Upper lobe of right lung (tissue), 1 donor: ENCODE measurements at regions not wholly inside any gene's neighbourhood (a gene's known extent, or its start where the extent isn't known, plus 50 kb on each side); places are given as distances from the start of the nearest gene placed in this dataset.

Experiments
- ATAC-seq: fragments of 200-7000 bp; cut with Tn5 transposase; one replicate; pipeline ENCODE4 v1.9.1; 2020; ENCODE audit warnings: mild to moderate bottlenecking, moderate library complexity
- DNase-seq: peaks from one replicate; pipeline ENCODE4 v3.0.0-alpha.2; 2020
- H3K27ac ChIP-seq: fragments of 200-600 bp; one replicate; pipeline ENCODE4 v1.8.0; 2022
- H3K27me3 ChIP-seq: fragments of 200-600 bp; one replicate; pipeline ENCODE4 v1.8.0; 2022; ENCODE audit warnings: mild to moderate bottlenecking
- H3K36me3 ChIP-seq: fragments of 200-600 bp; one replicate; pipeline ENCODE4 v1.8.0; 2022
- H3K4me1 ChIP-seq: fragments of 200-600 bp; one replicate; pipeline ENCODE4 v1.8.0; 2022
- H3K4me3 ChIP-seq: fragments of 200-600 bp; one replicate; pipeline ENCODE4 v1.8.0; 2022; ENCODE audit warnings: mild to moderate bottlenecking
- H3K9me3 ChIP-seq: fragments of 200-600 bp; one replicate; pipeline ENCODE4 v1.8.0; 2022
- intact Hi-C: fragments of 100-400 bp; cut with DNase I; formaldehyde crosslinking; loops from one replicate; pipeline ENCODE4 v1.11.0; 2022
- TF ChIP-seq, protein P1 (sequence below): fragments of 200-600 bp; IDR thresholded peaks from one replicate; pipeline ENCODE4 v1.8.0; 2022; ENCODE audit warnings: antibody characterized with exemption
- donor health status: DM: no; HTN: yes; CAD: no; lungs with severe emphysema.

DNA sequence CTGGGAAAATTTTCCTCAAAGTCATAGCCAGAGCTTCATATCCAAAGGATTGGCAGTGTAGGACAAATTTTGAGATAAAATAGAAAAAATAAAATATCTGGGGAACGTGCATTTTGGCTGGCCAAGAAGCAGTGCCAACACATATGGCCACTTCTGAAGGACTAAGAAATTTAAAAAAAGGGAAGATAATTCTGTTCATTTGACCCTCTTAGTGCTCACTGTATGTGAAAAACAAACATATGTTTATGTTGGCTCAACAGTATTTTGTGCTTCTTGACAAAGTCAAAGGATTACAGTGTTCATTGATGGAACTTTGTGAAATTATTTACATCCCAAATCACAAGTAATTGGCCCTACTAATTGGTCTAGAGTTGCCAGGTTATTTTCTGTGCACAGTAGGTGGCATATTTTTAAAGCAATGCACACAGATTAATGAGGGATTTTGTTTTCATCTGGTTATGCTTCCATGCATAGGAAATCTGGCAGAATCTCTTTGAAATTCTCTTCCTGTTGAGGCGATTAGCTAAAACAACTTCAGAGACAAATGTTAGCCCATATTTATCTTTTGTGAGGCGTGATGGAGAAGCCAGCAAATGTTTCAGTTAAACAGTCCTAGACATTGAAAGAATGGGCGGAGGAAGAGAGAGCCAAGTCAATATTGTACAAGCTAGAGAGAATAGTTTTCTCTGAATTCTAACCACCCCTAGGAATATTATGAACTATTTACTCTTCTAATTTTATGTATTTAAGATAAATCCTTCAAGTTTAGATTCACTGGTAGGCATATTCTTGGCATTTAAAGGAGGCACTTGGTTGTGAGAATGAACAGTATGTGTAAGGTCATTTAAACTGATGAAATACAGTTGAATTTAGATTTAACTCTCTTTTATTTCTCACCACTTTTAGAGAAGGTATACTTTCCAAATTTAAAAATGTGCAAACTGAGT, 237.7 kb upstream of the MBL2 start:
- intact Hi-C loops, result no loop called here
- Histone ChIP-seq H3K4me1 (no peaks in the 10 kb centered on the region), H3K4me3 (no peak overlapping the region), H3K36me3 (no peaks in the 10 kb centered on the region), H3K9me3 (no peaks in the 10 kb centered on the region), H3K27me3 (no peaks in the 10 kb centered on the region), H3K27ac (no peak overlapping the region)
- DNase-seq (no peak), ATAC-seq (no peak)
- TF ChIP-seq, protein P1, sequence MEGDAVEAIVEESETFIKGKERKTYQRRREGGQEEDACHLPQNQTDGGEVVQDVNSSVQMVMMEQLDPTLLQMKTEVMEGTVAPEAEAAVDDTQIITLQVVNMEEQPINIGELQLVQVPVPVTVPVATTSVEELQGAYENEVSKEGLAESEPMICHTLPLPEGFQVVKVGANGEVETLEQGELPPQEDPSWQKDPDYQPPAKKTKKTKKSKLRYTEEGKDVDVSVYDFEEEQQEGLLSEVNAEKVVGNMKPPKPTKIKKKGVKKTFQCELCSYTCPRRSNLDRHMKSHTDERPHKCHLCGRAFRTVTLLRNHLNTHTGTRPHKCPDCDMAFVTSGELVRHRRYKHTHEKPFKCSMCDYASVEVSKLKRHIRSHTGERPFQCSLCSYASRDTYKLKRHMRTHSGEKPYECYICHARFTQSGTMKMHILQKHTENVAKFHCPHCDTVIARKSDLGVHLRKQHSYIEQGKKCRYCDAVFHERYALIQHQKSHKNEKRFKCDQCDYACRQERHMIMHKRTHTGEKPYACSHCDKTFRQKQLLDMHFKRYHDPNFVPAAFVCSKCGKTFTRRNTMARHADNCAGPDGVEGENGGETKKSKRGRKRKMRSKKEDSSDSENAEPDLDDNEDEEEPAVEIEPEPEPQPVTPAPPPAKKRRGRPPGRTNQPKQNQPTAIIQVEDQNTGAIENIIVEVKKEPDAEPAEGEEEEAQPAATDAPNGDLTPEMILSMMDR, result no peak

DNA sequence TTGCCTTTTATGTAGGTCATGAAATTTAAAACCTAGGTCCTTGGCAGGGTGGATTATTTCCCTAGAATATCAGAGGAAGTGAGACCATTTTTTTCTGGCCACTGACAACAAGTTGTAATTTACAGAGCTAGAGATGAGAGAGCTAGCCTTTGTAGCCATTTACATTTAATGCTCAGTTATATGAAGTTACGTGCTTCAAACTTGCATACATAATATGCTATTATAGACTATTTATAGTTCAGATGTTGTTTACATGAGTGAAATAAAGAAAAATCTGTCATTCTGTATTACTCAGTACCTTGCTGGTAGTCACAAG, 234.9 kb upstream of the MBL2 start:
- no peak for DNase-seq
- Histone ChIP-seq H3K36me3 (no peaks in the 10 kb centered on the region), H3K4me3 (no peak overlapping the region), H3K27ac (no peak overlapping the region), H3K27me3 (no peaks in the 10 kb centered on the region), H3K9me3 (no peaks in the 10 kb centered on the region), H3K4me1 (no peaks in the 10 kb centered on the region)
- ATAC-seq, result no peak
- intact Hi-C loops, result no loop called here
- TF ChIP-seq, protein P1, result no peak

DNA sequence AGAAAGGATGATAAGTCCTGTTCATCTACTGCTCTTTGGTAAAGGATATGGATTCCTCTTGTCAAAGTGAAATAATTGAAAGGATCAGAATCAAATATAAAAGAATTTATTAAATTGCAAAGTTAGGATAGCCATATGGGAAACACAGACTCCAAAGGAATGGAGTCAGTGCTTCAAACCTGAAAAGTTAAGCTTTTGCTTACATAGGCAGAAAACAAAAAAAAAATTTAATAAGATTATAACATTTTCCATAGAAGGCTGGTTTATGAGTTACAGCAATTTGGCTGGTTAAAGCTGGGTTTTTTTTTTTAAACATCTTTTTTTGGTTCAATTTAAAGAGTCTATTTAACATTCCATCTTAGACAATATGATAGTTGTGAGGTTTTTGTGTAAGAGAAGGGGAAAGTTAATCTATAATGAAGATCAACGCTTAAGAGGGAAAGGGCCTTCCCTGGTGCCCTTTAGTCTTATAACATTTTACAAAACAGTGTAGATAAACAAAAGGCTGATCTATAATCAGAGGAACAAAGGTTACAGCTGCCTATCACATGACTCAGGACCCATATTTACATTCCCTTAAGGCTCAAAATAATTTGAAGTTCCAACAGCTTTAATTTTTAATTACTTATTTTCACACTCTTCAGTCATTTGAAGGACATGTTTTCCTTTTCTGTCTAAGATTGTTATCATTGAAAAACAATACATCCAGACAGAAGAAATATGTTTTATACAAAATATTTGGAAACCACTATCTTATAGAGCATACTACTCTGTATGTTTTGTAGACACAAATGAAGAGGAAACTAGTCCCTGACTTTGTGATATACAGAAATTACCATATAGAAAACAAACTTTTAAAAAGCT, 234.3 kb upstream of the MBL2 start:
- Histone ChIP-seq H3K36me3 (no peaks in the 10 kb centered on the region), H3K27ac (no peak overlapping the region), H3K27me3 (no peaks in the 10 kb centered on the region), H3K4me3 (no peak overlapping the region), H3K4me1 (no peaks in the 10 kb centered on the region), H3K9me3 (no peaks in the 10 kb centered on the region)
- DNase-seq (no peak), ATAC-seq (no peak)
- TF ChIP-seq, protein P1, result no peak
- intact Hi-C loops, result no loop called here

DNA sequence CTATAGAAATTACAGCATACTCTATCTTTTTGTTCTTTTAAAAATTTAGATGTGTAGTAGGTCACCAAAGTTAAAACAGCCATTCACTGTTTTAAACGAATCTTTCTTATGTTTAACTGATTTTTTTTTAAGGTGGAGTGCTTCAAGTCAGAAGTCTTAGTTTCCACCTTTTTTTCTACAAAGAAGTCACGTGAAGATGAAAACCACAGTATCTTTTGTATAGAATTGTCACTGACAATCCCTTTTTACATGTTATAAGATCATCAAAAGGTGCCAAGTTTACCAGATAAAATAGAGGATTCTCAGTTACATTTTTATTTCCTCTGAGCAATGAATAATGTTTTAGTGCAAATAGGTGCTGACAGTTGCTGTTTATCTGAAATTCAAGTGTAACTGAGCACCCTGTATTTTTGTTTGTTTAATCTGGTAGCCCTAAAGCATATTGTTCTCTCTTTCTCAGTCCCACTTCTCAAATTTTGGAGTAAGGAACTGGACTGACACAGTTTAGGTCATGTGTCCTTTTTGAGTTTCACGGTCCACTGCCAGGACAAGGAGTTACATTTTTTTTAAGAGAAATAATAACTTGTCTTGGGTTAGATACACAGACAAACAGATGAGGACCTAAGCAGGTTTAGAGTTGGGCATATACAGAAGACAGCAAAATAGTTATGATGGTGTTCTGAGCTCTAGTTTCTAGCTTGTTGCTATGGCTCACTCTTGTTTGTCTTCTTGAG, 233.2 kb upstream of the MBL2 start:
- H3K9me3 ChIP-seq, result no peaks in the 10 kb centered on the region
- H3K36me3 ChIP-seq, result no peaks in the 10 kb centered on the region
- intact Hi-C loops, result no loop called here
- H3K27me3 ChIP-seq, result no peaks in the 10 kb centered on the region
- no peak overlapping the region for H3K4me3 ChIP-seq
- H3K4me1 ChIP-seq, result no peaks in the 10 kb centered on the region
- TF ChIP-seq, protein P1, result no peak
- ATAC-seq, result peak; percentile 31
- H3K27ac ChIP-seq, result no peak overlapping the region
- DNase-seq, result no peak

DNA sequence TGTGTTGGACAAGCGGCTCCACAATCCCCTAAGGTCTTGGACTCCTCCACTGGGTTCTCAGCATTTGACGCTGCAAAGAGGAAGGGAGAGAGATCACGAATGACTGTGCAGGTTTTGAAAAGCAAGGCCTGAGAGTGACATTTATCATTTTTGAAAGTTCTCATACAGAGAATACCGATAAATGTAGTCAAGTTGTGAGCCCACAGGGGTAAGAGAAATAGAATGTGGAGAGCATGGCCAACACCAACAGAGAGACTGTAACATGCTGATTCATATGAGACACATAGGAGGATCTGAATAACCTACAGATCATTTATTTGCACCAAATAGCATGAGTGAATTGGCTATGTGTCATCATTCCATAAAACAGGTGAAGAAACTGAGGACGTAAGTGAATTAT, 230.5 kb upstream of the MBL2 start:
- intact Hi-C loops, result no loop called here
- TF ChIP-seq, protein P1, result no peak
- no peaks in the 10 kb centered on the region for H3K9me3 ChIP-seq

More for the DNA sequence above, 230.5 kb upstream of the MBL2 start:
- Histone ChIP-seq H3K36me3 (no peaks in the 10 kb centered on the region), H3K4me3 (no peak overlapping the region), H3K27ac (no peak overlapping the region), H3K4me1 (no peaks in the 10 kb centered on the region), H3K27me3 (no peaks in the 10 kb centered on the region)
- ATAC-seq, result no peak
- no peak for DNase-seq
